ENCODE measurements at regions not wholly inside any gene's neighbourhood (a gene's known extent, or its start where the extent isn't known, plus 50 kb on each side); places are given as distances from the start of the nearest gene placed in this dataset.
"Not testable (repeated sequence)": the region's sequence is repeated elsewhere in the genome, so short reads cannot be mapped to it uniquely, and the experiment has no call there.

GRCh38 chr6:92231171-92231701, 1188.1 kb downstream of the EPHA7 start:
- TF ChIP-seq CTCF (IDR thresholded peaks at IDR 0.05), result no peak
- no peaks in the 10 kb centered on the region for H3K9me3 ChIP-seq
- H3K27ac ChIP-seq, result no peak overlapping the region
- H3K27me3 ChIP-seq, result no peaks in the 10 kb centered on the region
- H3K36me3 ChIP-seq, result no peaks in the 10 kb centered on the region
- intact Hi-C loops (cut with DNase I), result no loop called here
- H3K4me1 ChIP-seq, result no peaks in the 10 kb centered on the region
- H3K4me3 ChIP-seq, result no peak overlapping the region
- DNase-seq, result no peak
- ATAC-seq, result no peak

GRCh38 chr6:92219987-92220386, 1199.4 kb downstream of the EPHA7 start:
- DNase-seq; H3K4me1 ChIP-seq; intact Hi-C loops (cut with DNase I); H3K4me3 ChIP-seq; H3K27me3 ChIP-seq; H3K9me3 ChIP-seq; H3K27ac ChIP-seq; ATAC-seq; H3K36me3 ChIP-seq: not testable (repeated sequence)

- intact Hi-C loops (cut with DNase I), result no loop called here
- ATAC-seq (no peak), DNase-seq (no peak)
- Histone ChIP-seq H3K4me1 (no peaks in the 10 kb centered on the region), H3K27ac (no peak overlapping the region), H3K27me3 (no peaks in the 10 kb centered on the region), H3K9me3 (no peaks in the 10 kb centered on the region), H3K4me3 (no peak overlapping the region), H3K36me3 (no peaks in the 10 kb centered on the region)
- no peak for TF ChIP-seq CTCF (IDR thresholded peaks at IDR 0.05)
Observed at GRCh38 chr6:92216717-92217116, 1202.6 kb downstream of the EPHA7 start.

- no peak for TF ChIP-seq CTCF (IDR thresholded peaks at IDR 0.05)
- Histone ChIP-seq H3K36me3 (no peaks in the 10 kb centered on the region), H3K27me3 (no peaks in the 10 kb centered on the region), H3K4me1 (no peaks in the 10 kb centered on the region), H3K27ac (no peak overlapping the region), H3K4me3 (no peak overlapping the region), H3K9me3 (no peaks in the 10 kb centered on the region)
- ATAC-seq (no peak), DNase-seq (no peak)
- intact Hi-C loops (cut with DNase I), result no loop called here
Observed at GRCh38 chr6:92201618-92202017, 1217.7 kb downstream of the EPHA7 start.

- no peaks in the 10 kb centered on the region for H3K9me3 ChIP-seq
- no peak overlapping the region for H3K4me3 ChIP-seq
- TF ChIP-seq CTCF (IDR thresholded peaks at IDR 0.05), result no peak
- no peaks in the 10 kb centered on the region for H3K27me3 ChIP-seq
- no peak overlapping the region for H3K27ac ChIP-seq
- DNase-seq, result no peak
- H3K4me1 ChIP-seq, result no peaks in the 10 kb centered on the region
- H3K36me3 ChIP-seq, result no peaks in the 10 kb centered on the region
- intact Hi-C loops (cut with DNase I), result no loop called here
- ATAC-seq, result no peak
Observed at GRCh38 chr6:92196325-92196724, 1223.0 kb downstream of the EPHA7 start.

- H3K27me3 ChIP-seq, result no peaks in the 10 kb centered on the region
- DNase-seq, result no peak
- no peaks in the 10 kb centered on the region for H3K9me3 ChIP-seq
- H3K27ac ChIP-seq, result no peak overlapping the region
- no peak for ATAC-seq
- TF ChIP-seq CTCF (IDR thresholded peaks at IDR 0.05), result no peak
- no peaks in the 10 kb centered on the region for H3K4me1 ChIP-seq
- no peaks in the 10 kb centered on the region for H3K36me3 ChIP-seq
- H3K4me3 ChIP-seq, result no peak overlapping the region
- intact Hi-C loops (cut with DNase I), result no loop called here
Observed at GRCh38 chr6:92195796-92196195, 1223.6 kb downstream of the EPHA7 start.

Measured in upper lobe of right lung (tissue), 1 donor.